ENCODE measurements at regions not wholly inside any gene's neighbourhood (a gene's known extent, or its start where the extent isn't known, plus 50 kb on each side); places are given as distances from the start of the nearest gene placed in this dataset.

DNA sequence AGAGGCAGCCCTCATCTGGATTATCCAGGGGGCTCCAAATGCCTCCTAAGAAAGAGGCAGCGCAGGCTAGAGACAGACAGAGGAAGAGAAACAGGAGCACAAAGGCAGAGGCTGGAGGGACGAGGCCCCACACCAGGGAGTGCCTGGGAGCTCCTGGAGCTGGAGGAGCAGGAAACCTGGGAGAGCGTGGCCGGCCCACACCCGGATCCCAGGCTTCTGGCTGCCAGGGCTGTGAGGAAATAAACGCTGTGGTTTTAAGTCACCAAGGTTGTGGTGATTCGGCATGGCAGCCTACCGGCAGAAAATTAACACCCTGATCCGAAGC is 165.5 kb downstream of the OLFM1 start:
- no peak for DNase-seq (ENCODE audit: low read depth in 2 of 2)

- DNase-seq (ENCODE audit: low read depth in 2 of 2): no peak
These were observed 166.0 kb downstream of the OLFM1 start for GRCh38 chr9:135253305-135254004.

GRCh38 chr9:135254176-135255032 is 166.9 kb downstream of the OLFM1 start:
- DNase-seq (ENCODE audit: low read depth in 2 of 2): no peak

DNA sequence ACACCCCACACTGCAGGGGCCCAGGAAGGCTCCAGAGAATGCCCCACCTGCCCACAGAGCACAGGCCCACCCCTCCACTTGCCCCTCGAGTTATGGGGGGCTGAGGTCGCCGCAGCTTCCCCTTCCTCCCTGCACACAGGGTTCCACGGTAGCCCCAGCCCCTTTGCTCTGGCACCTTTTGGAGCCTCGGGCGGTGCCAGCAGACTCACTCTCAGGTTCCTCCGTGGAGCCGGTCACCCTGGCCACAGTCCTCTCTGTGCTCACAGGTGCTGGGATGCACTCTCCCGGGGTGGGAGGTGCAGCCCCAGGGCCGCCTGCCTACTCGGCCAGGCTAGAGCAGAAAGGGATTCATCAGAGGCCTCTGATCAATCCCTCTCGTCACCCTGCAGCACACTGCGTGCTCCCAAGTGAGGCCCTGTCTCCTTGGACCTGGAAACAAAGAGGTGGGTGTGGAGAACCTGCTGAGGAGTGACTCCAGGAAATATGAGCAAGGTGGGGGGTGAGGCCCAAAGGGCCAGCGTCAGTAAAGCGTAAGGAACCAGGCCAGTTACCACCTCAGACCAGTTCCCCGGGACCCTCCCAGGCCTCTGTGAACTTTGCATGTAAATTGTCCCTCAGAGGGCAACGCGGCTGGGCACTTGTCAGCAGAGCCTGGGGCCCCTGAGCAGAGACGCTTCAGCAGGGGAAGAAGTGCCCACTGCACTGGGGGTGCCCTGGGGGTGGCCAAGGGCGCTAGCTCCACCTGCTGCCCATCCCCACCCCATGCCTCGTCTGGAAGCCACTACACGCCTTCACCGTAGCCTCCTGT is 167.8 kb downstream of the OLFM1 start:
- no peak for DNase-seq (ENCODE audit: low read depth in 2 of 2)

GRCh38 chr9:135255841-135256580 is 168.5 kb downstream of the OLFM1 start:
- no peak for DNase-seq (ENCODE audit: low read depth in 2 of 2)

GRCh38 chr9:135256581-135257354 is 169.3 kb downstream of the OLFM1 start:
- no peak for DNase-seq (ENCODE audit: low read depth in 2 of 2)

DNA sequence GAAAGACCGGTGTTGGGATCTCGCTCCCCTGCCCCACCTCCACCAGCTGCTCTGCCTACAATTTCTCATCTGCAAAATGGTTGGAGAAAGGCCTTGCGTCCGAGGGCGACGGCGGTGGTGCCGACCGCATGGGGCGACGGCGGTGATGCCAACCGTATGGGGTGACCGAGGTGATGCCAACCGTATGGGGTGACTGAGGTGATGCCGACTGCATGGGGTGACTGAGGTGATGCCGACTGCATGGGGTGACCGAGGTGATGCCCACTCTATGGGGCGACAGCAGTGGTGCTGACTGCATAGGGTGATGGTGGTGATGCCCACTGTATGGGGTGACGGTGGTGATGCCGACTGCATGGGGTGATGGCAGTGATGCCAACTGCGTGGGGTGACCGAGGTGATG is 171.0 kb downstream of the OLFM1 start:
- DNase-seq (ENCODE audit: low read depth in 2 of 2): no peak

DNA sequence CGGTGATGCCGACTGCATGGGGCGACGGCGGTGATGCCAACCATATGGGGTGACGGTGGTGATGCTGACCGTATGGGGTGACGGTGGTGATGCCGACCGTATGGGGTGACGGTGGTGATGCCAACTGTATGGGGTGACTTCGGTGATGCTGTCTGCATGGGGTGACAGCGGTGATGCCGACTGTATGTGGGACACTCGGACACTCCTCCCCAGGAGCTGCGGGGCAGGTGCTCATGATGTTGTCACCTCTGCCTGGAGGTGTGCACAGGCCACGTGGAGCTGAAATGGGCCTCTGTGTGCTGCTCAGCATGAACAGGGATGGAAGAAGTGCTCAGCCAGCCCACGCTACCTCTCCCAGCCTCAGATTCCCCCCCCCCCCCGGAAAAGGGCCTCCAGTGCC is 171.8 kb downstream of the OLFM1 start:
- no peak for DNase-seq (ENCODE audit: low read depth in 2 of 2)

DNA sequence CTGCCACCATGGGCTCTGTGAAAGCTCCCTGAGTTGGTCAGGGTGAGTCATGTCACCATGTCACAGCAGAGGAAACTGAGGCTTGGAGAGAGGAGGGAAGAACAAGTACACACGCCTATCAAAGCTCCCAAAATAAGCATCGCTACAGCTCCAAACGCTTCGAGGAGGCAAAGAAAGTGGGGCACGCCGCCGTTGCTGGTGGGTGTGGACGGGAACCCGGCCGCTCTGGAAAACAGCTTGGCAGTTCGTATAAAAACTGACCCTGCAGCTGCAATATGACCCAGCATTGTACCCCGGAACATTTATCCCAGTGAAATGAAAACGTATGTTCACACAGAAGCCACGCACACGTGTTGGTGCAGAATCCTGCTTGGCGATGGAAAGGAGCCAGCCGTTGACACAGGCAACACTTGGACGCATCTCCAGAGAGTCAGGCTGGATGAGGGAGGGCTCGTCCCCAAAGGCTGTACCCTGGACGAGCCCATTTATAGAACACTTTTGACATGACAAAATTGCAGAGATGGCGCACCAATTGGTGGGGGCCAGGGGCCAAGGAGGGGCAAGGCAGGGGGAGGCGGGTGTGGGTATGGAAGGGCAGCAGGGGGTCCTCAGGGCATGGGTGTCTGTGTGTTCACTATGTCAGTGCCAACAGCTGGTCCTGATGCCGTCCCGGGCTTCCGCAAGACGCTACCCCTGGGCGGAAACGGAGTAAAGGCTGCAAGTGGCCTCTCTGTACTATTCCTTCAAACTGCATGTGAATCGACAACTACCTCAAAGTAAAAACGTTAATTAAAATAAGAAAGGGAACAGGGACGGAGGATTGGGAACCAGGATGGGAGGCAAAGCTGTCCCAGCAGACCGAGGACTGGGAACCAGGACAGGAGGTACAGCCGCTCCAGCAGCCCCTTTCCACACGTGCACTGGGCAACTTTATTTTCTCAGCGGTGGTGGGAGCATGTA is 173.0 kb downstream of the OLFM1 start:
- DNase-seq (ENCODE audit: low read depth in 2 of 2): no peak

- no peak for DNase-seq (ENCODE audit: low read depth in 2 of 2)
These were observed 174.8 kb downstream of the OLFM1 start for GRCh38 chr9:135262248-135262647.

GRCh38 chr9:135263511-135263910 is 176.0 kb downstream of the OLFM1 start:
- no peak for DNase-seq (ENCODE audit: low read depth in 2 of 2)

DNA sequence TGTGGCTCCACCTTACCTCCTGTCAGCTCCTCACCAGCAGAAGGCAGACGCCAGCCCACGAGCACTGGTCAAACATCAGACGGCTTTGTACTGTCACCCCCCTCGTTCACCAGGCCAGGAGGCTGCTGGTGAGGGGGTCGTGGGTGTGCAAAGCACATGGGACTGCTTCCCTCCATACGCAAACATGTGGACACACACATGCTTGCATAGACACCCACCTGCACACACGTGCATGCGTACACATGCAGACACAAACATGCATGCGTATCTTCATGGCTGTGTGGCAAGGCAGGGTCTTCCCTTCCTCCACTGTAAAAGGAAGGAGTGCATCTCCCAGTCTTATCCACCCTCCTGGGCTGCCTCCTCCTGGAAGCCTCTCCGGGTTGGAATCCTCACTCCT is 178.5 kb downstream of the OLFM1 start:
- DNase-seq (ENCODE audit: low read depth in 2 of 2): no peak

GRCh38 chr9:135267191-135267809 is 179.8 kb downstream of the OLFM1 start:
- DNase-seq (ENCODE audit: low read depth in 2 of 2): no peak

DNA sequence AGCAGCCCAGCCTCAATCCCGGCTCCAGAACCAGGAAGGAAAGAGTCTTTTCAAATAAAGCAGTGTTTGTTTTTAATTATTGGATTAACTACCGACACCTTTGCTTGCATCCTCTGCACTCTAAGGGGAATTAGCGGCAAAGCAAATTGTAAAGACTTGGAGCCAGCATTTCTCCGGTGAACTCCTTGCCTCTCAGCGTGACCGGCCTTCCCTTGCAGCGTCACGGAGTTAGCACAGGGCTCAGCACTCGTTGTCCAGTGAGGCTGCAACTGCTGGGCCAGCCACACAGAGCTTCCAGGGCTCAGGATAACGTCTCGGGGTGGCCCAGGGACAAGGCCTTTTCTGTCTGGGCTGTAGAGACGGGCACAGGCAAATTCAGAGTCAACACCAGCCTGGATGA is 180.6 kb downstream of the OLFM1 start:
- no peak for DNase-seq (ENCODE audit: low read depth in 2 of 2)

GRCh38 chr9:135268981-135269380 is 181.5 kb downstream of the OLFM1 start:
- no peak for DNase-seq (ENCODE audit: low read depth in 2 of 2)

GRCh38 chr9:135269912-135270830 is 182.7 kb downstream of the OLFM1 start:
- no peak for DNase-seq (ENCODE audit: low read depth in 2 of 2)

- no peak for DNase-seq (ENCODE audit: low read depth in 2 of 2)
These were observed 184.0 kb downstream of the OLFM1 start for GRCh38 chr9:135271425-135271824.

GRCh38 chr9:135272608-135273007 is 185.1 kb downstream of the OLFM1 start:
- no peak for DNase-seq (ENCODE audit: low read depth in 2 of 2)
